Putamen (tissue), 1 donor: ENCODE measurements at regions not wholly inside any gene's neighbourhood (a gene's known extent, or its start where the extent isn't known, plus 50 kb on each side); places are given as distances from the start of the nearest gene placed in this dataset.
"Not testable (repeated sequence)": the region's sequence is repeated elsewhere in the genome, so short reads cannot be mapped to it uniquely, and the experiment has no call there.

ENCODE experiments used
- DNase-seq: peaks from one replicate; pipeline ENCODE4 v3.0.0-alpha.2; 2016; ENCODE audit warnings: low spot score

DNA sequence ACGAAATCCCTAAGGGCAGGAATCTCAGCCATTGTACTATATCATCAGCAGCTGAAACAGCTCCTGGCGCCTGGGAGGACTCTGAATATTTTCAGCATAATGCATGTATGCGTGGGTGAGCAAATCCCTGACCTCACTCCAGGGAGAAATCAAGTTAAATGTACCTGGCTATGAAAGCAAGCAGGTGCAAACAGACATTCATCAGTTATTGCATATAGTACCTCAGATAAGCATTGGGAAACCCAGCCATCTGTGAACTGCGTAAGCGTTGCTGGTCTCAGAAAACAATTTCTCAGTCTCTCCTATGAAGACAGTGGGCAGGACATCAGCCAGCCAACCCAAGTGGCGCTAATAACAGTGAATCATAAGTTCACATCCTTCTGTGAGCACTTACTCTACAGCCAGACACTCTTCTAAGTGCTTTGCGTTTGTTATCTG lies 622.6 kb downstream of the EPM2A start:
- DNase-seq: no peak

- DNase-seq: no peak
Measured at GRCh38 chr6:145115638-145116037, 619.7 kb downstream of the EPM2A start.

DNA sequence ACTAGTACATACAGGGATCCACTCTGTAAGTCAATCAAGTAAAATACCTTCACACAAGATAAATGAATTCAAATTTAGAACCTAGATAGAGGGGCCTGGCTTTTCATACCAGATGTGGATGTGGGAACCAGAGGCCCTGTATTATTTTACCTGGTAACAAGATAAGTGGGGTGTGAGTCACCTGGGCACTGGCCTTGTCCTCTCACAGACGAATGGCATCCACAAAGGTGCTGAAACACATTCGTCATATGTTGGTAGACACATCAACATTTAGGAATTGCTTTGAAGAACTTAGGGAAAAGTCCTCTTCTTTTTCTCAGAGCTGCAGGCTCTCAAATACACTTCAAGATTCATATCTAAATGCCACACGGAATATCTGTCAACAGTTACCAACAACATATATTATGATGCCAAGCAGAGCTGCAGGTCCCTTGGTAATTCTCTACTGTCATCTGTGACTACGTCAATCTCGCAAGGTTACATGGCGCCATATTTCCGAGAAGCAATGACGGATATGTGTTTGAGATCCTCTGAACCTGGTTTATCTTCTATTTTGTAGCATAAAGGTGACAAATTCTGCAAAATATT lies 618.6 kb downstream of the EPM2A start:
- DNase-seq: no peak

- DNase-seq: no peak
Measured at GRCh38 chr6:145118224-145118623, 617.1 kb downstream of the EPM2A start.

GRCh38 chr6:145119081-145119480 lies 616.2 kb downstream of the EPM2A start:
- DNase-seq: no peak

- no peak for DNase-seq
Measured at GRCh38 chr6:145132709-145133108, 602.6 kb downstream of the EPM2A start.

- no peak for DNase-seq
Measured at GRCh38 chr6:145135702-145136101, 599.6 kb downstream of the EPM2A start.

- DNase-seq: no peak
Measured at GRCh38 chr6:145137425-145137824, 597.9 kb downstream of the EPM2A start.

GRCh38 chr6:145138469-145139139 lies 596.7 kb downstream of the EPM2A start:
- no peak for DNase-seq

DNA sequence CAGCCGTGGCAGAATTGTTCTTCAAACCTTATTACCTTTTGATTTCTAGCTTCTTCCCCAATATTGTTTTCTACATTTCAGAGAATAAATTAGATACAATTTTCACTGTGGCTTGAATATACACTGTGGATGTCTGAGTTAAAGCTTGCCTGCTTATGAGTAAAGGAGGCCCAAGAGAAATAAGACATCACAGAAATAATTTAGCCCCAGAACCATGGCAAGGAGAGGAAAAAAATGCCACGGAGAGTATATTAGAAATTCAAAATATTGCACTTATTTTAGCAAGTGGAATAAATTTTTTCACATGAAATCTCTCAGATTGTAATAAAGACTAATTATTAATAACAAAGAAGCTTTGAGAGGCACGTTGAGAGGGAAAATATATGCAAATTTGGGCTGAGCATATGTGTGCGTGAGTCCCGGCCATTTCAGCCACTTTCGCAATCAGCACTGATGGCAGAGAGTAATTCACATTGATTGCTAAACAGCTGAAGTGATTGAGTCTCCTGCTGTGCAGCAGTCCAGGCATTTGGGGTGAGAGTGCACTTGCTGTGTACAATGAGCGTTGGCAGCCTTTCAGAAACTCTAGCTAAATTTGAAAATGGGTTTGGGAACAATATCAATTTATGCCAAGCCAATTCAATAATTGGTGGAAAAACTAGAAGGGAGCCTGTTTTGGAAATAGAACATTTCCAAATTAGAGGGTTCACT lies 596.0 kb downstream of the EPM2A start:
- no peak for DNase-seq

GRCh38 chr6:145139895-145140294 lies 595.4 kb downstream of the EPM2A start:
- no peak for DNase-seq

GRCh38 chr6:145141572-145141971 lies 593.7 kb downstream of the EPM2A start:
- DNase-seq: no peak

DNA sequence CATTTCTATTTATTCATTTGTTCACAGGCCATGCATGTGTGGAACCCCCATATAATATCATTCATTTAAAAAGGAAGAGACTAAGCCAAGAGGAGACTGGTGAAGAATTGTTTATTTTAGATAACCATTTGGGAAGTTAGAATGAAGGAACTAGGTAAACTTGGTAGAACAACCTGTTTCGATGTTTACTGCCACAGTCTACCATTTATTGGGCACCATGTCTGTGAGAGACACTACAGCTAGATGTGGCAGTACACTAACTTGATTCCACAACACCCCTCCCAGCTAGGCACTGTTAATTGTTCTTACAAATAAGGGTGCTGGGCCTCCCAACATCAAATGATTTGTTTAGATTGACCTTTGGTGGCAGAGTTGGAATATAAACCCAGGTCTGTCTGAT lies 592.4 kb downstream of the EPM2A start:
- no peak for DNase-seq

- no peak for DNase-seq
Measured at GRCh38 chr6:145143379-145143778, 591.9 kb downstream of the EPM2A start.

GRCh38 chr6:145147559-145147958 lies 587.8 kb downstream of the EPM2A start:
- DNase-seq: no peak

DNA sequence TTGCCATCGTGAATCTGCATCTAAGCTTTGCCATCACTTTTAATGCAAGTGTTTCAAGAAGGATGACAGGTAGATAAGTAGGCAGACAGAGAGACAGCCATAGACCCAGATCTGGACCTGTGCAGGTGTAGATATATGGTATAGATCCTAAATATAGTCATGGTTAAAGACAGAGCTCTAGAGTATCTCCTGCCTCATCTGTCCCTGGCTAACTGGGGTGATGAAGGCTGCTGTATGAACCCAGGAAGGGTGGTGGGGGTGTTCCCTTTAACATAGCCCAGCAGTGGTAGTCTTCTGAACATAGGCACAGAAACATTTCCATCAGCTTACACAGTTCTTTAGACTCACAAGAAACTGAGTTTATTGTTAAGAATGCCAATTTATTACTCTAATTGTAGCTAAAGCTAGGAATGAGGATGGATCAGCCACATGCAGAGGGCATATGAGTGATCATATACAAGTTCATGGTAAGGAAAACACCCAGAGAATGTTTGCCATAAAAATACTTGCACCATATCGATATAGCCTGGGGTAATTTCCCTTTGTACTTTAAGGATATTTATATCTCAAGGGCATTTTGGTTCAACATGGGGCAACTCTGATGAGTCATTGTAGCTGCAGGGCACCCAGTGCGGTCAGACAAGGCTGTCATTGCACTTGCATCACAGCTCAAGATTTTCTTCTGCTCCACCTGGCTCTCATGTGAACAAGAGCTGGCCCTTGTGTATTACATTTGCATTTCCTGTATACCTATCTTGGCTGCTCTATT lies 587.2 kb downstream of the EPM2A start:
- DNase-seq: no peak

GRCh38 chr6:145148776-145149175 lies 586.5 kb downstream of the EPM2A start:
- no peak for DNase-seq

DNA sequence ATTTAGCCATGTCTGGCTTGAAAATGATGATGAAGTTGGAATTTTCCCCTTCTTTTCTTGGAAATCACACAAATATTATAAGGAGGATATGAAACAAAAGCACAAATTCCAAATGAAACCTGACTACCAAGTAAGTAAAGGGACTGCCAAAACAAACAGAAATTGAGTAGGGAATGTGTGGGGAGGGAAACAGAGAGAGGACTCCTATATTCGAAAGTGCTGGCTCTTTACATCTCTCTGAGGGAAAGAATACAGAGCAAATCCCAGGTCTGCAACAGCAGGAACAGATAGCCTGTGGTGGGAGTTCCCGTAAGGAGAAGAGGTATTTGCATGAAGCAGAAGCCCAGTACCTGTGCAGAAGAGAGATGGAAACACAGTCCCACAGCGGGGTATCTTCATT lies 583.7 kb downstream of the EPM2A start:
- no peak for DNase-seq

GRCh38 chr6:145153495-145153894 lies 581.8 kb downstream of the EPM2A start:
- no peak for DNase-seq

DNA sequence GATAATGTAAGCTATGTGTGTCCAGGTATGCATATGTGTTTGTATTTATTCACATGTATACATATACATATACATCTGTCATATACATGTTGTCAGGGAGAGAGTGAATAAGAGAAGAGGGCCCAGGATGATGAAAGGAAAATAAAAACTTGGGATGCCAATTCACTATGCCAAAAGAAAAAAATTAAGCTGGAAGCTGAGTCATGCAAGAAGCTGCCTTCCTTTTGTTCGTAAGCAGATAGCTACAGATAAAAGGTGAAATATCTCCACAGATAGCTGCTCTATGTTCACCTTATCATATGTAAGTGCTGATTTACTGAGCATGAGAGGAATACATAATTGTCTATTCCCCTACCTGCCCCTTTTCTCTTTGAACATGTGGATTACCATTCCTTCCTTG lies 579.9 kb downstream of the EPM2A start:
- DNase-seq: no peak

DNA sequence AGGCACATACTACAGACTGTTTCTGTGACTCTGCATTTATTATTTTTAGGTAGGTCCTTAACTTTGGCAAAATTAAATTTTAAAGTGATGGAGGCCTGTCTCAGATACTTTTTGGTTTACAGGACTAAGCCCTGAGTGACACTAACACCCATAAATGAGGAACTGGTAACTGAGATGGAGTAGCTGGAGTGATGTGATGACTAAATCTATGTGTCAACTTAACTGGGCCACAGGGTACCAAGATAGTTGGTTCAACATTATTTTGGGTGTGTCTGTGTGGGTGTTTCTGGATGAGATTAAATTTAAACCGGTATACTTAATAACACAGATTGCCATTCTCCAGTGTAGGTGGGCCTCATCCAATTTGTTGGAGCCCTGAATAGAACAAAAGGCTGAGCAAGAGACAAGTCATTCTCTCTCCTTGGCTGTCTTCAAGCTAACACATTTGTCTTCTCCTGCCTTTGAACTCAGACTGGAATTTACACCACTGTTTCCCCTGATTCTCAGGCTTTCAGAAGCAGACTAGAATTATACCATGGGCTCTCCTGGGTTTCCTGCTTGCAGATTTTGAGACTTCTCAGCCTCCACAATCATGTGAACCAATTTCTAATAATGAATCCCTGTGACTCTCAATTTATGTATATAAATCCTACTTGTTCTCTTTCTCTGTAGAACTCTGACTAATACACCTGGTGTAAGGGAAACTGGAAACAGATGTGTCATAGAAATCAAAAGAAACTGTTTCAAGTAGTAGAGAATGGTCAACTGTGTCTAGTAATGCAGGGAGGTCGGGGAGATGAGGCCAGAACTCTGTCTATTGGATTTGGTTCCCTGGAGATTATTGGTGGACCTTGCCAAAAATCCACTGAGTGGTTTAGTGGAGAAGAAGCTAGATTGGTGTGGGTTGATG lies 579.2 kb downstream of the EPM2A start:
- DNase-seq: peak; percentile 65

DNA sequence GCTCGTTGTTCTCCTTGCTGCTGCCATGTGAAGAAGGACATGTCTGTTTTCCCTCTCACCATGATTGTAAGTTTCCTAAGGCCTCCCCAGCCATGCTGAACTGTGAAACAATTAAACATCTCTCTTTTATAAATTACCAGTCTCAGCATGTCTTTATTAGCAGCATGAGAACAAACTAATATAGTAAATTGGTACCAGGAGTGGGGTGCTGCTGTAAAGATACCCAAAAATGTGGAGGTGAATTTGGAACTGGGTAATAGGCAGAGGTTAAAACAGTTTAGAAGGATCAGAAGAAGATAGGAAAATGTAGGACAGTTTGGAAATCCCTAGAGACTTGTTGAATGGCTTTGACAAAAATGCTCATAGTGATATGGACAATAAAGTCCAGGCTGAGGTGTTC lies 576.7 kb downstream of the EPM2A start:
- DNase-seq: not testable (repeated sequence)
